HCT116 (cell line): ENCODE measurements at regions not wholly inside any gene's neighbourhood (a gene's known extent, or its start where the extent isn't known, plus 50 kb on each side); places are given as distances from the start of the nearest gene placed in this dataset.

Experiments used
- ATAC-seq: fragments of 200-7000 bp; cut with Tn5 transposase; 2 replicates; pipeline ENCODE4 v1.9.1; 2020; ENCODE audit warnings: mild to moderate bottlenecking, moderate library complexity
- BruUV-seq: library from RNA; stranded (reverse); fragments of 400-500 nt; replicated peaks from 2 replicates; lab custom pipeline; 2021; lab: Mats Ljungman, UMichigan
- CTCF ChIA-PET: fragments of 300-600 bp; sonication (Branson Sonifier 250); formaldehyde crosslinking; loops from one replicate; lab custom pipeline; 2021; ENCODE audit warnings: antibody characterized with exemption; lab: Charles Lee
- POLR2A ChIA-PET: fragments of 300-600, 350-600 bp; sonication (Branson Sonifier 250); formaldehyde crosslinking; loops from one replicate; lab custom pipeline; 2021; ENCODE audit warnings: antibody characterized with exemption; lab: Charles Lee
- RAD21 ChIA-PET, 2 experiments: fragments of 300-600 bp; sonication (Branson Sonifier 250); formaldehyde crosslinking; loops; one replicate each; lab custom pipeline; 2023; ENCODE audit warnings: low total read pairs in 2 of 2; ENCODE audit not compliant: uncharacterized antibody in 2 of 2, unreplicated experiment in 2 of 2, low non-redundant PET in 1 of 2; lab: Charles Lee
- DNase-seq: peaks from one replicate; pipeline ENCODE4 v3.0.0-alpha.2; 2010; ENCODE audit warnings: low read depth, low spot score
- H2AFZ ChIP-seq: fragments of 200-600 bp; shearing (Covaris generic), sonication (generic); 2 replicates; pipeline ENCODE4 v1.6.1; 2017; ENCODE audit warnings: low read depth, mixed run types, mixed read lengths, antibody characterized with exemption, low read length; ENCODE audit not compliant: poor library complexity, severe bottlenecking
- H3K27ac ChIP-seq: 2 replicates; pipeline ENCODE4 v1.5.1; 2012; ENCODE audit warnings: low read depth, low read length
- H3K27me3 ChIP-seq: fragments of 200-600 bp; sonication (generic); 2 replicates; pipeline ENCODE4 v1.6.1; 2016; ENCODE audit warnings: mixed run types, low read length, mixed read lengths; ENCODE audit not compliant: insufficient read depth
- H3K36me3 ChIP-seq, 2 experiments: fragments of 200-500 bp in 1 of 2; fragments of 200-600 bp in 1 of 2; sonication (Bioruptor generic) in 1 of 2; sonication (generic) in 1 of 2; 2 replicates each; pipeline versions ENCODE4 v1.5.1 to v1.6.1; 2014 to 2016; ENCODE audit warnings: low read length in 2 of 2, inconsistent platforms in 1 of 2, mixed read lengths in 1 of 2, mixed run types in 1 of 2; ENCODE audit not compliant: insufficient read depth in 2 of 2, control insufficient read depth in 1 of 2
- H3K4me1 ChIP-seq, 2 experiments: fragments of 200-600 bp in 1 of 2; sonication (generic) in 1 of 2; 2 replicates each; pipeline versions ENCODE4 v1.5.1 to v1.6.1; 2012 to 2017; ENCODE audit warnings: low read length in 2 of 2, inconsistent platforms in 1 of 2, mild to moderate bottlenecking in 1 of 2, mixed read lengths in 1 of 2, mixed run types in 1 of 2, moderate library complexity in 1 of 2; ENCODE audit not compliant: insufficient read depth in 2 of 2, control insufficient read depth in 1 of 2
- H3K4me2 ChIP-seq: fragments of 200-600 bp; sonication (generic); 2 replicates; pipeline ENCODE4 v1.6.1; 2017; ENCODE audit warnings: mixed run types, low read length, mixed read lengths
- H3K4me3 ChIP-seq, 2 experiments: fragments of 200-600 bp in 1 of 2; sonication (generic) in 1 of 2; replicated peaks in 1 of 2; 2 replicates each; pipeline ENCODE4 v1.5.1; 2011 to 2016; ENCODE audit warnings: low read length in 2 of 2, control low read depth in 1 of 2, low read depth in 1 of 2, mild to moderate bottlenecking in 1 of 2, mixed read lengths in 1 of 2, mixed run types in 1 of 2
- H3K79me2 ChIP-seq: fragments of 200-600 bp; sonication (generic); 2 replicates; pipeline ENCODE4 v1.6.1; 2017; ENCODE audit warnings: mild to moderate bottlenecking, mixed run types, low read length, moderate library complexity, mixed read lengths; ENCODE audit not compliant: insufficient read depth
- H3K9ac ChIP-seq: fragments of 200-600 bp; sonication (generic); 2 replicates; pipeline ENCODE4 v1.6.1; 2016; ENCODE audit warnings: low read length, mixed read lengths
- H3K9me2 ChIP-seq: fragments of 200-600 bp; sonication (generic), shearing (Covaris generic); 2 replicates; pipeline ENCODE4 v1.6.1; 2017; ENCODE audit warnings: mixed run types, mild to moderate bottlenecking, moderate library complexity; ENCODE audit not compliant: insufficient read depth
- H3K9me3 ChIP-seq, 2 experiments: fragments of 200-500 bp in 1 of 2; fragments of 200-600 bp in 1 of 2; sonication (Bioruptor generic) in 1 of 2; sonication (generic) in 1 of 2; 2 replicates each; pipeline ENCODE4 v1.6.1; 2014 to 2017; ENCODE audit warnings: low read length in 2 of 2, mixed read lengths in 2 of 2, inconsistent platforms in 1 of 2, low read depth in 1 of 2, mild to moderate bottlenecking in 1 of 2, mixed run types in 1 of 2, moderate library complexity in 1 of 2; ENCODE audit not compliant: control insufficient read depth in 1 of 2, insufficient read depth in 1 of 2
- H4K20me1 ChIP-seq: fragments of 200-600 bp; sonication (generic), shearing (Covaris generic); 2 replicates; pipeline ENCODE4 v1.6.1; 2017; ENCODE audit warnings: mixed run types, mild to moderate bottlenecking, moderate library complexity; ENCODE audit not compliant: insufficient read depth
- ATF3 ChIP-seq: IDR thresholded peaks from 2 replicates; pipeline ENCODE4 v1.6.1; 2012
- CEBPB ChIP-seq: IDR thresholded peaks from 2 replicates; pipeline ENCODE4 v1.6.1; 2012; ENCODE audit warnings: low read depth
- CTCF ChIP-seq, 3 experiments: fragments of 200-600 bp in 1 of 3; sonication (generic) in 1 of 3; IDR thresholded peaks in 2 of 3; conservative IDR thresholded peaks in 1 of 3; 2 replicates each; pipeline ENCODE4 v1.5.1; 2012 to 2017; ENCODE audit warnings: low read depth in 2 of 3, low read length in 2 of 3, antibody characterized with exemption in 1 of 3, borderline replicate concordance in 1 of 3, control low read depth in 1 of 3, mild to moderate bottlenecking in 1 of 3, mixed read lengths in 1 of 3, mixed run types in 1 of 3, moderate library complexity in 1 of 3; ENCODE audit not compliant: insufficient read depth in 1 of 3
- ELF1 ChIP-seq: IDR thresholded peaks from 2 replicates; pipeline ENCODE4 v1.6.1; 2012; ENCODE audit warnings: low read depth, borderline replicate concordance
- EZH2phosphoT487 ChIP-seq: fragments of 200-600 bp; IDR thresholded peaks from 2 replicates; pipeline ENCODE4 v1.6.1; 2018; ENCODE audit warnings: antibody characterized with exemption, borderline replicate concordance
- FOSL1 ChIP-seq: IDR thresholded peaks from 2 replicates; pipeline ENCODE4 v1.6.1; 2012; ENCODE audit warnings: low read depth
- SIN3A ChIP-seq: IDR thresholded peaks from 2 replicates; pipeline ENCODE4 v1.6.1; 2012; ENCODE audit warnings: low read depth
- SP1 ChIP-seq: IDR thresholded peaks from 2 replicates; pipeline ENCODE4 v1.6.1; 2012; ENCODE audit warnings: low read depth
- SRF ChIP-seq: IDR thresholded peaks from 2 replicates; pipeline ENCODE4 v1.6.1; 2012; ENCODE audit warnings: low read depth
- TCF7L2 ChIP-seq: IDR thresholded peaks from 2 replicates; pipeline ENCODE4 v1.7.0; 2011; ENCODE audit warnings: borderline replicate concordance, inconsistent platforms; ENCODE audit not compliant: insufficient read depth, insufficient read length; ENCODE audit errors: extremely low read depth
- ZFX ChIP-seq: fragments of 450-650 bp; IDR thresholded peaks from 2 replicates; pipeline ENCODE4 v1.6.1; 2017
- ZNF274 ChIP-seq: fragments of 200-500 bp; sonication (Bioruptor generic); IDR thresholded peaks from 2 replicates; pipeline ENCODE4 v1.6.1; 2014; ENCODE audit warnings: mild to moderate bottlenecking, low read depth, low read length, inconsistent platforms
- intact Hi-C: fragments of 100-400 bp; cut with micrococcal nuclease; formaldehyde crosslinking; loops from 2 replicates; pipeline ENCODE4 v1.10.0; 2022
- TF ChIP-seq, protein P1 (sequence below): IDR thresholded peaks from 2 replicates; pipeline ENCODE4 v1.6.1; 2012; ENCODE audit warnings: low read depth

GRCh38 chr2:100222844-100223243 is 80.5 kb upstream of the AFF3 start:
- ChIA-PET CTCF (no interaction called here), RAD21 (no interaction called here), POLR2A (no interaction called here)
- BruUV-seq, result no TSS peak
- no peaks in the 10 kb centered on the region for H3K9me2 ChIP-seq
- H3K27ac ChIP-seq, result no peak overlapping the region
- no peaks in the 10 kb centered on the region for H3K9me3 ChIP-seq
- no peaks in the 10 kb centered on the region for H3K4me1 ChIP-seq
- intact Hi-C loops, result no loop called here
- H3K4me3 ChIP-seq, result no peak overlapping the region
- H3K4me2 ChIP-seq, result no peak overlapping the region
- TF ChIP-seq SRF (no peak), ZFX (no peak), FOSL1 (no peak), EZH2phosphoT487 (no peak), ZNF274 (no peak), ELF1 (no peak), SIN3A (no peak), ATF3 (no peak), TCF7L2 (no peak), CTCF (IDR thresholded peaks at IDR 0.05 in 2 of 3, conservative IDR thresholded peaks at IDR 0.05 in 1 of 3; ENCODE audit: borderline replicate concordance in 1 of 3, insufficient read depth in 1 of 3, low read depth in 2 of 3, low read length in 2 of 3) (no peak), CEBPB (no peak), SP1 (no peak)
- TF ChIP-seq, protein P1, sequence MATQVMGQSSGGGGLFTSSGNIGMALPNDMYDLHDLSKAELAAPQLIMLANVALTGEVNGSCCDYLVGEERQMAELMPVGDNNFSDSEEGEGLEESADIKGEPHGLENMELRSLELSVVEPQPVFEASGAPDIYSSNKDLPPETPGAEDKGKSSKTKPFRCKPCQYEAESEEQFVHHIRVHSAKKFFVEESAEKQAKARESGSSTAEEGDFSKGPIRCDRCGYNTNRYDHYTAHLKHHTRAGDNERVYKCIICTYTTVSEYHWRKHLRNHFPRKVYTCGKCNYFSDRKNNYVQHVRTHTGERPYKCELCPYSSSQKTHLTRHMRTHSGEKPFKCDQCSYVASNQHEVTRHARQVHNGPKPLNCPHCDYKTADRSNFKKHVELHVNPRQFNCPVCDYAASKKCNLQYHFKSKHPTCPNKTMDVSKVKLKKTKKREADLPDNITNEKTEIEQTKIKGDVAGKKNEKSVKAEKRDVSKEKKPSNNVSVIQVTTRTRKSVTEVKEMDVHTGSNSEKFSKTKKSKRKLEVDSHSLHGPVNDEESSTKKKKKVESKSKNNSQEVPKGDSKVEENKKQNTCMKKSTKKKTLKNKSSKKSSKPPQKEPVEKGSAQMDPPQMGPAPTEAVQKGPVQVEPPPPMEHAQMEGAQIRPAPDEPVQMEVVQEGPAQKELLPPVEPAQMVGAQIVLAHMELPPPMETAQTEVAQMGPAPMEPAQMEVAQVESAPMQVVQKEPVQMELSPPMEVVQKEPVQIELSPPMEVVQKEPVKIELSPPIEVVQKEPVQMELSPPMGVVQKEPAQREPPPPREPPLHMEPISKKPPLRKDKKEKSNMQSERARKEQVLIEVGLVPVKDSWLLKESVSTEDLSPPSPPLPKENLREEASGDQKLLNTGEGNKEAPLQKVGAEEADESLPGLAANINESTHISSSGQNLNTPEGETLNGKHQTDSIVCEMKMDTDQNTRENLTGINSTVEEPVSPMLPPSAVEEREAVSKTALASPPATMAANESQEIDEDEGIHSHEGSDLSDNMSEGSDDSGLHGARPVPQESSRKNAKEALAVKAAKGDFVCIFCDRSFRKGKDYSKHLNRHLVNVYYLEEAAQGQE, result no peak
- ATAC-seq (no peak), DNase-seq (no peak)
- H2AFZ ChIP-seq, result no peak overlapping the region
- H4K20me1 ChIP-seq, result no peaks in the 10 kb centered on the region
- peaks cover 29% of the 10 kb centered on the region for H3K27me3 ChIP-seq
- no peak overlapping the region for H3K9ac ChIP-seq
- H3K79me2 ChIP-seq, result no peaks in the 10 kb centered on the region
- H3K36me3 ChIP-seq, result no peaks in the 10 kb centered on the region
